H9 (cell line): ENCODE measurements at regions not wholly inside any gene's neighbourhood (a gene's known extent, or its start where the extent isn't known, plus 50 kb on each side); places are given as distances from the start of the nearest gene placed in this dataset.

Experiments used
- DNase-seq: peaks from one replicate; pipeline ENCODE4 v3.0.0-alpha.2; 2017
- H2AFZ ChIP-seq: one replicate; pipeline ENCODE4 v1.6.1; 2013; ENCODE audit warnings: mild to moderate bottlenecking, low read length, control low read depth, moderate library complexity
- H2AK5ac ChIP-seq: 2 replicates; pipeline ENCODE4 v1.6.1; 2013; ENCODE audit warnings: low read length, control low read depth, mixed read lengths; ENCODE audit not compliant: insufficient read length
- H2BK120ac ChIP-seq: one replicate; pipeline ENCODE4 v1.6.1; 2013; ENCODE audit warnings: low read depth, mild to moderate bottlenecking, low read length, control low read depth, inconsistent platforms; ENCODE audit not compliant: poor library complexity, severe bottlenecking
- H2BK12ac ChIP-seq: 2 replicates; pipeline ENCODE4 v1.6.1; 2013; ENCODE audit warnings: low read length, control low read depth, mixed read lengths, low read depth; ENCODE audit not compliant: insufficient read length
- H2BK15ac ChIP-seq: 2 replicates; pipeline ENCODE4 v1.6.1; 2013; ENCODE audit warnings: low read depth, low read length, control low read depth
- H2BK20ac ChIP-seq: one replicate; pipeline ENCODE4 v1.6.1; 2013; ENCODE audit warnings: low read depth, mild to moderate bottlenecking, low read length, control low read depth, inconsistent platforms; ENCODE audit not compliant: poor library complexity, severe bottlenecking
- H2BK5ac ChIP-seq: 2 replicates; pipeline ENCODE4 v1.6.1; 2013; ENCODE audit warnings: low read length, control low read depth, mixed read lengths; ENCODE audit not compliant: insufficient read length
- H3K14ac ChIP-seq: 2 replicates; pipeline ENCODE4 v1.6.1; 2013; ENCODE audit warnings: low read length, control low read depth; ENCODE audit not compliant: insufficient read depth
- H3K18ac ChIP-seq: 2 replicates; pipeline ENCODE4 v1.6.1; 2013; ENCODE audit warnings: low read depth, mild to moderate bottlenecking, mixed read lengths, low read length, control low read depth; ENCODE audit not compliant: insufficient read length
- H3K23ac ChIP-seq: 2 replicates; pipeline ENCODE4 v1.6.1; 2013; ENCODE audit warnings: low read length, control low read depth, mixed read lengths, low read depth; ENCODE audit not compliant: insufficient read length
- H3K23me2 ChIP-seq: 2 replicates; pipeline ENCODE4 v1.6.1; 2013; ENCODE audit warnings: low read depth, mild to moderate bottlenecking, mixed read lengths, low read length, control low read depth; ENCODE audit not compliant: insufficient read length, poor library complexity, severe bottlenecking
- H3K27ac ChIP-seq: 2 replicates; pipeline ENCODE4 v1.5.1; 2013; ENCODE audit warnings: low read length, control low read depth, mixed read lengths, low read depth; ENCODE audit not compliant: insufficient read length
- H3K27me3 ChIP-seq: 2 replicates; pipeline ENCODE4 v1.6.1; 2013; ENCODE audit warnings: low read length, control low read depth, inconsistent platforms; ENCODE audit not compliant: insufficient read depth
- H3K4ac ChIP-seq: 2 replicates; pipeline ENCODE4 v1.6.1; 2013; ENCODE audit warnings: low read depth, mild to moderate bottlenecking, control low read depth, inconsistent platforms, low read length, moderate library complexity
- H3K4me1 ChIP-seq: 2 replicates; pipeline ENCODE4 v1.6.1; 2013; ENCODE audit warnings: low read length, control low read depth, inconsistent platforms; ENCODE audit not compliant: insufficient read depth
- H3K4me2 ChIP-seq: 2 replicates; pipeline ENCODE4 v1.6.1; 2013; ENCODE audit warnings: low read length, control low read depth, mixed read lengths; ENCODE audit not compliant: insufficient read length, insufficient read depth
- H3K56ac ChIP-seq: 2 replicates; pipeline ENCODE4 v1.6.1; 2013; ENCODE audit warnings: low read depth, mild to moderate bottlenecking, mixed read lengths, low read length, control low read depth; ENCODE audit not compliant: insufficient read length
- H3K79me1 ChIP-seq: 2 replicates; pipeline ENCODE4 v1.6.1; 2013; ENCODE audit warnings: low read depth, mild to moderate bottlenecking, moderate library complexity, low read length, control low read depth, inconsistent platforms; ENCODE audit not compliant: insufficient read depth, poor library complexity, severe bottlenecking
- H3K79me2 ChIP-seq: 2 replicates; pipeline ENCODE4 v1.6.1; 2013; ENCODE audit warnings: low read length, control low read depth, inconsistent platforms; ENCODE audit not compliant: insufficient read depth
- H3K9ac ChIP-seq: 2 replicates; pipeline ENCODE4 v1.6.1; 2013; ENCODE audit warnings: low read length, control low read depth, mixed read lengths; ENCODE audit not compliant: insufficient read length; ENCODE audit errors: extremely low read depth
- H3K9me3 ChIP-seq: one replicate; pipeline ENCODE4 v1.6.1; 2013; ENCODE audit warnings: low read depth, low read length, inconsistent platforms; ENCODE audit not compliant: control insufficient read depth
- H3T11ph ChIP-seq: one replicate; pipeline ENCODE4 v1.6.1; 2013; ENCODE audit warnings: mild to moderate bottlenecking, low read length, control low read depth, inconsistent platforms
- H4K20me1 ChIP-seq: one replicate; pipeline ENCODE4 v1.6.1; 2013; ENCODE audit not compliant: control insufficient read depth, insufficient read length, insufficient read depth
- H4K5ac ChIP-seq: 2 replicates; pipeline ENCODE4 v1.6.1; 2013; ENCODE audit warnings: low read depth, mild to moderate bottlenecking, mixed read lengths, low read length, control low read depth; ENCODE audit not compliant: insufficient read length
- H4K8ac ChIP-seq: replicated peaks from 2 replicates; pipeline ENCODE4 v1.6.1; 2013; ENCODE audit warnings: low read length, control low read depth, mixed read lengths, low read depth; ENCODE audit not compliant: insufficient read length
- H4K91ac ChIP-seq: 2 replicates; pipeline ENCODE4 v1.6.1; 2013; ENCODE audit warnings: low read depth, mild to moderate bottlenecking, moderate library complexity, mixed read lengths, low read length, control low read depth; ENCODE audit not compliant: insufficient read length
- H3K27ac Mint-ChIP-seq, 3 experiments: 2 replicates in 2 of 3; 3 replicates in 1 of 3; pipeline ENCODE4 v1.8.0; 2020 to 2021; ENCODE audit warnings: mixed read lengths in 3 of 3, mild to moderate bottlenecking in 1 of 3, moderate library complexity in 1 of 3
- H3K27me3 Mint-ChIP-seq: 2 replicates; pipeline ENCODE4 v1.8.0; 2021; ENCODE audit warnings: low read depth, mild to moderate bottlenecking, moderate library complexity, mixed read lengths
- H3K36me3 Mint-ChIP-seq, 3 experiments: 2 replicates in 2 of 3; 3 replicates in 1 of 3; pipeline ENCODE4 v1.8.0; 2020 to 2021; ENCODE audit warnings: low read depth in 3 of 3, mixed read lengths in 3 of 3; ENCODE audit not compliant: insufficient read depth in 1 of 3
- H3K4me1 Mint-ChIP-seq, 2 experiments: 2 replicates each; pipeline ENCODE4 v1.8.0; 2020; ENCODE audit warnings: mixed read lengths in 2 of 2
- H3K4me3 Mint-ChIP-seq, 2 experiments: 2 replicates in 1 of 2; 3 replicates in 1 of 2; pipeline ENCODE4 v1.8.0; 2020 to 2021; ENCODE audit warnings: mild to moderate bottlenecking in 2 of 2, mixed read lengths in 2 of 2, moderate library complexity in 1 of 2
- H3K9me3 Mint-ChIP-seq, 2 experiments: 2 replicates in 1 of 2; 3 replicates in 1 of 2; pipeline ENCODE4 v1.8.0; 2020; ENCODE audit warnings: mild to moderate bottlenecking in 2 of 2, mixed read lengths in 2 of 2, moderate library complexity in 1 of 2
- WGBS: extraction: QIAGEN DNeasy Blood & Tissue Kit; methylation state at CpG from one replicate; pipeline ENCODE4 v1.1.7; 2013; ENCODE audit warnings: missing lambda C conversion rate, low lambda C conversion rate, mixed read lengths; ENCODE audit not compliant: insufficient read length; ENCODE audit errors: extremely low coverage; 5-methylcytosine and 5-hydroxymethylcytosine counted together
- TF ChIP-seq, protein P1 (sequence below): fragments of 200-600 bp; sonication (generic); conservative IDR thresholded peaks from 3 replicates; pipeline ENCODE4 v1.8.0; 2021; ENCODE audit warnings: antibody characterized with exemption, mild to moderate bottlenecking

DNA sequence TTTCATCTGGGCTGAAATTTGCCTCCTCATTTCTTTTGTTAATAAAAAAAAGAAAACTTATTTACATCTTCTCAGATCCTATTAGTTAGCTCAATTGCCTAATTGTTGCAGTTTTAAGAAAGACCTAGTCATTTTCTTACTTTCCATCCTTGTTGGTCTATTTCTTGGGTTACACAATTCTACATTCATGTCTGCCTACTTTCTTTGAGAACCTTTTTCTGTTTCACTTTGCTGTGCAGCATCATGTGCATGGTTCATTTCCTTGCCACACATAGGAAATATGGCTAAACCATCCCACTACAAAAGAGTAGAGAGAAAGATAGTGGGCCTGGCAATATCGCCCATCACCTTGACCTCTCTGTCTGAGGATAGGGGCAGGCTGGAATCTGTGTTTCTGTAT lies 780.7 kb upstream of the FANCL start:
- no peak overlapping the region for H2AK5ac ChIP-seq
- H3K9me3 ChIP-seq: no peaks in the 10 kb centered on the region
- H2BK120ac ChIP-seq: no peak overlapping the region
- Mint-ChIP-seq H3K4me1 (no peaks in the 10 kb centered on the region), H3K36me3 (no peaks in the 10 kb centered on the region), H3K27ac (no peak overlapping the region), H3K9me3 (no peaks in the 10 kb centered on the region), H3K4me3 (no peak overlapping the region), H3K27me3 (no peaks in the 10 kb centered on the region)
- H2BK12ac ChIP-seq: no peak overlapping the region
- H4K5ac ChIP-seq: no peak overlapping the region
- no peaks in the 10 kb centered on the region for H3K27me3 ChIP-seq
- no peaks in the 10 kb centered on the region for H3K79me1 ChIP-seq
- WGBS: no CpG with 5 or more reads among the region's 1 CpG
- H4K20me1 ChIP-seq: no peaks in the 10 kb centered on the region
- no peak overlapping the region for H4K91ac ChIP-seq
- H3K4me1 ChIP-seq: no peaks in the 10 kb centered on the region
- H2BK5ac ChIP-seq: no peak overlapping the region
- H3K56ac ChIP-seq: no peak overlapping the region
- H2BK15ac ChIP-seq: no peak overlapping the region
- H3K79me2 ChIP-seq: no peaks in the 10 kb centered on the region
- H3T11ph ChIP-seq: no peak overlapping the region
- DNase-seq: no peak
- TF ChIP-seq, protein P1, sequence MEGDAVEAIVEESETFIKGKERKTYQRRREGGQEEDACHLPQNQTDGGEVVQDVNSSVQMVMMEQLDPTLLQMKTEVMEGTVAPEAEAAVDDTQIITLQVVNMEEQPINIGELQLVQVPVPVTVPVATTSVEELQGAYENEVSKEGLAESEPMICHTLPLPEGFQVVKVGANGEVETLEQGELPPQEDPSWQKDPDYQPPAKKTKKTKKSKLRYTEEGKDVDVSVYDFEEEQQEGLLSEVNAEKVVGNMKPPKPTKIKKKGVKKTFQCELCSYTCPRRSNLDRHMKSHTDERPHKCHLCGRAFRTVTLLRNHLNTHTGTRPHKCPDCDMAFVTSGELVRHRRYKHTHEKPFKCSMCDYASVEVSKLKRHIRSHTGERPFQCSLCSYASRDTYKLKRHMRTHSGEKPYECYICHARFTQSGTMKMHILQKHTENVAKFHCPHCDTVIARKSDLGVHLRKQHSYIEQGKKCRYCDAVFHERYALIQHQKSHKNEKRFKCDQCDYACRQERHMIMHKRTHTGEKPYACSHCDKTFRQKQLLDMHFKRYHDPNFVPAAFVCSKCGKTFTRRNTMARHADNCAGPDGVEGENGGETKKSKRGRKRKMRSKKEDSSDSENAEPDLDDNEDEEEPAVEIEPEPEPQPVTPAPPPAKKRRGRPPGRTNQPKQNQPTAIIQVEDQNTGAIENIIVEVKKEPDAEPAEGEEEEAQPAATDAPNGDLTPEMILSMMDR: no peak
- no peak overlapping the region for H3K23ac ChIP-seq
- H3K14ac ChIP-seq: no peak overlapping the region
- no peak overlapping the region for H3K27ac ChIP-seq
- H2BK20ac ChIP-seq: no peak overlapping the region
- no peak overlapping the region for H3K4me2 ChIP-seq
- H3K9ac ChIP-seq: no peak overlapping the region
- H3K4ac ChIP-seq: no peak overlapping the region
- H4K8ac ChIP-seq: no peak overlapping the region
- no peak overlapping the region for H2AFZ ChIP-seq
- no peaks in the 10 kb centered on the region for H3K23me2 ChIP-seq
- no peak overlapping the region for H3K18ac ChIP-seq
